ENCODE measurements at regions not wholly inside any gene's neighbourhood (a gene's known extent, or its start where the extent isn't known, plus 50 kb on each side); places are given as distances from the start of the nearest gene placed in this dataset.

- TF ChIP-seq, protein P1, sequence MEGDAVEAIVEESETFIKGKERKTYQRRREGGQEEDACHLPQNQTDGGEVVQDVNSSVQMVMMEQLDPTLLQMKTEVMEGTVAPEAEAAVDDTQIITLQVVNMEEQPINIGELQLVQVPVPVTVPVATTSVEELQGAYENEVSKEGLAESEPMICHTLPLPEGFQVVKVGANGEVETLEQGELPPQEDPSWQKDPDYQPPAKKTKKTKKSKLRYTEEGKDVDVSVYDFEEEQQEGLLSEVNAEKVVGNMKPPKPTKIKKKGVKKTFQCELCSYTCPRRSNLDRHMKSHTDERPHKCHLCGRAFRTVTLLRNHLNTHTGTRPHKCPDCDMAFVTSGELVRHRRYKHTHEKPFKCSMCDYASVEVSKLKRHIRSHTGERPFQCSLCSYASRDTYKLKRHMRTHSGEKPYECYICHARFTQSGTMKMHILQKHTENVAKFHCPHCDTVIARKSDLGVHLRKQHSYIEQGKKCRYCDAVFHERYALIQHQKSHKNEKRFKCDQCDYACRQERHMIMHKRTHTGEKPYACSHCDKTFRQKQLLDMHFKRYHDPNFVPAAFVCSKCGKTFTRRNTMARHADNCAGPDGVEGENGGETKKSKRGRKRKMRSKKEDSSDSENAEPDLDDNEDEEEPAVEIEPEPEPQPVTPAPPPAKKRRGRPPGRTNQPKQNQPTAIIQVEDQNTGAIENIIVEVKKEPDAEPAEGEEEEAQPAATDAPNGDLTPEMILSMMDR (IDR thresholded peaks at IDR 0.05; ENCODE audit: control insufficient read depth, insufficient read depth, low read depth, low read length, missing control alignments) = no peak
- DNase-seq (ENCODE audit: low read depth) = no peak
- H3K4me3 ChIP-seq (ENCODE audit: control insufficient read depth, low read depth, low read length) = no peak overlapping the region
Measured at GRCh38 chr20:40175296-40175695, 513.7 kb downstream of the MAFB start.

GRCh38 chr20:40173872-40174271 lies 515.2 kb downstream of the MAFB start:
- no peak for DNase-seq (ENCODE audit: low read depth)
- H3K4me3 ChIP-seq (ENCODE audit: control insufficient read depth, low read depth, low read length) = no peak overlapping the region
- TF ChIP-seq, protein P1 (IDR thresholded peaks at IDR 0.05; ENCODE audit: control insufficient read depth, insufficient read depth, low read depth, low read length, missing control alignments) = no peak

GRCh38 chr20:40168981-40169620 lies 519.9 kb downstream of the MAFB start:
- no peak overlapping the region for H3K4me3 ChIP-seq (ENCODE audit: control insufficient read depth, low read depth, low read length)
- DNase-seq (ENCODE audit: low read depth) = no peak
- TF ChIP-seq, protein P1 (IDR thresholded peaks at IDR 0.05; ENCODE audit: control insufficient read depth, insufficient read depth, low read depth, low read length, missing control alignments) = no peak

GRCh38 chr20:40161391-40161790 lies 527.6 kb downstream of the MAFB start:
- H3K4me3 ChIP-seq (ENCODE audit: control insufficient read depth, low read depth, low read length) = no peak overlapping the region
- TF ChIP-seq, protein P1 (IDR thresholded peaks at IDR 0.05; ENCODE audit: control insufficient read depth, insufficient read depth, low read depth, low read length, missing control alignments) = no peak
- DNase-seq (ENCODE audit: low read depth) = no peak

- TF ChIP-seq, protein P1 (IDR thresholded peaks at IDR 0.05; ENCODE audit: control insufficient read depth, insufficient read depth, low read depth, low read length, missing control alignments) = peak; percentile 68
- H3K4me3 ChIP-seq (ENCODE audit: control insufficient read depth, low read depth, low read length) = no peak overlapping the region
- peak; percentile 1 for DNase-seq (ENCODE audit: low read depth)
Measured at GRCh38 chr20:40160097-40160550, 528.9 kb downstream of the MAFB start.

- H3K4me3 ChIP-seq (ENCODE audit: control insufficient read depth, low read depth, low read length) = no peak overlapping the region
- DNase-seq (ENCODE audit: low read depth) = no peak
- TF ChIP-seq, protein P1 (IDR thresholded peaks at IDR 0.05; ENCODE audit: control insufficient read depth, insufficient read depth, low read depth, low read length, missing control alignments) = no peak
Measured at GRCh38 chr20:40159276-40159675, 529.8 kb downstream of the MAFB start.
